ENCODE measurements at regions not wholly inside any gene's neighbourhood (a gene's known extent, or its start where the extent isn't known, plus 50 kb on each side); places are given as distances from the start of the nearest gene placed in this dataset.
"Not testable (repeated sequence)": the region's sequence is repeated elsewhere in the genome, so short reads cannot be mapped to it uniquely, and the experiment has no call there.

DNA sequence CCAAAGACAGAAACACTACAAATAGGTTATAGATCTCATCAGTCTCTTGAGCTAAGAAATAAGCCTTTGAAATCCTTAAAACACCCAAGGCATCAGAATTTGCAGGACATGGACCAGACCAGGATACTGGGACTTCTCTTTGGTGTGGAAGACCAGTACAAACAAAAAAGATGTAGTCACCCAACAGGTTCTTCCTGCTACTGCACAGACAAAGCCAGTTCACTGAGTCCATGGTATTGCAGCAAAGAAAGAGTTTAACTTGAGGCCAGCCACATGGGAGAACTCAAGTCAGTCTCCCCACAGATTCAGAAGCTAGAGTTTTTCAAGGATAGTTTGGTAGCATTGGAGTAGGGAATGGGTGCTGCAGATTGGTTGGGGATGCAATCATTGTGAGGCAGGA is 169.6 kb upstream of the NDUFV2 start:
- dilution Hi-C loops (cut with MboI; ENCODE audit: extremely low pct_ligation_motif_present, low sequenced_read_pairs) = no loop called here
- H3K36me3 ChIP-seq (ENCODE audit: control insufficient read depth in 2 of 2, extremely low read depth in 1 of 2, insufficient read depth in 2 of 2, low read length in 2 of 2) = no peaks in the 10 kb centered on the region
- H3K4me3 ChIP-seq (ENCODE audit: control insufficient read depth in 2 of 3, extremely low read depth in 1 of 3, insufficient read depth in 2 of 3, low read depth in 1 of 3, low read length in 3 of 3) = no peak overlapping the region
- no peaks in the 10 kb centered on the region for H4K20me1 ChIP-seq (ENCODE audit: control insufficient read depth, extremely low read depth, insufficient read depth, low read length)
- peaks cover 13% of the 10 kb centered on the region for H3K4me1 ChIP-seq (ENCODE audit: control insufficient read depth, extremely low read depth, insufficient read depth, low read length)
- H3K9me3 ChIP-seq (ENCODE audit: control insufficient read depth, low read depth, low read length) = no peaks in the 10 kb centered on the region
- no peak overlapping the region for H2AFZ ChIP-seq (ENCODE audit: control insufficient read depth, low read length)
- no peak overlapping the region for H3K9ac ChIP-seq (ENCODE audit: control insufficient read depth, extremely low read depth, insufficient read depth, low read length)
- TF ChIP-seq, protein P1, sequence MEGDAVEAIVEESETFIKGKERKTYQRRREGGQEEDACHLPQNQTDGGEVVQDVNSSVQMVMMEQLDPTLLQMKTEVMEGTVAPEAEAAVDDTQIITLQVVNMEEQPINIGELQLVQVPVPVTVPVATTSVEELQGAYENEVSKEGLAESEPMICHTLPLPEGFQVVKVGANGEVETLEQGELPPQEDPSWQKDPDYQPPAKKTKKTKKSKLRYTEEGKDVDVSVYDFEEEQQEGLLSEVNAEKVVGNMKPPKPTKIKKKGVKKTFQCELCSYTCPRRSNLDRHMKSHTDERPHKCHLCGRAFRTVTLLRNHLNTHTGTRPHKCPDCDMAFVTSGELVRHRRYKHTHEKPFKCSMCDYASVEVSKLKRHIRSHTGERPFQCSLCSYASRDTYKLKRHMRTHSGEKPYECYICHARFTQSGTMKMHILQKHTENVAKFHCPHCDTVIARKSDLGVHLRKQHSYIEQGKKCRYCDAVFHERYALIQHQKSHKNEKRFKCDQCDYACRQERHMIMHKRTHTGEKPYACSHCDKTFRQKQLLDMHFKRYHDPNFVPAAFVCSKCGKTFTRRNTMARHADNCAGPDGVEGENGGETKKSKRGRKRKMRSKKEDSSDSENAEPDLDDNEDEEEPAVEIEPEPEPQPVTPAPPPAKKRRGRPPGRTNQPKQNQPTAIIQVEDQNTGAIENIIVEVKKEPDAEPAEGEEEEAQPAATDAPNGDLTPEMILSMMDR (optimal IDR thresholded peaks at IDR 0.05 in 1 of 3, IDR thresholded peaks at IDR 0.05 in 1 of 3, conservative IDR thresholded peaks at IDR 0.05 in 1 of 3; ENCODE audit: extremely low read depth in 1 of 3, insufficient read depth in 2 of 3, low read length in 3 of 3) = no peak
- no peak for TF ChIP-seq EZH2 (IDR thresholded peaks at IDR 0.05; ENCODE audit: low read length)
- no peak overlapping the region for H3K27ac ChIP-seq (ENCODE audit: control insufficient read depth, insufficient read depth, low read length)
- H3K27me3 ChIP-seq (ENCODE audit: control insufficient read depth, extremely low read depth, insufficient read depth, low read length) = no peaks in the 10 kb centered on the region
- no peaks in the 10 kb centered on the region for H3K9me1 ChIP-seq (ENCODE audit: control insufficient read depth, extremely low read depth, insufficient read depth, low read length)
- no peak overlapping the region for H3K4me2 ChIP-seq (ENCODE audit: control insufficient read depth, extremely low read depth, insufficient read depth, low read depth, low read length)
- no peaks in the 10 kb centered on the region for H3K79me2 ChIP-seq (ENCODE audit: control insufficient read depth, insufficient read depth, low read length)
- DNase-seq (ENCODE audit: low read depth, low spot score) = no peak
- no peak for FAIRE-seq

DNA sequence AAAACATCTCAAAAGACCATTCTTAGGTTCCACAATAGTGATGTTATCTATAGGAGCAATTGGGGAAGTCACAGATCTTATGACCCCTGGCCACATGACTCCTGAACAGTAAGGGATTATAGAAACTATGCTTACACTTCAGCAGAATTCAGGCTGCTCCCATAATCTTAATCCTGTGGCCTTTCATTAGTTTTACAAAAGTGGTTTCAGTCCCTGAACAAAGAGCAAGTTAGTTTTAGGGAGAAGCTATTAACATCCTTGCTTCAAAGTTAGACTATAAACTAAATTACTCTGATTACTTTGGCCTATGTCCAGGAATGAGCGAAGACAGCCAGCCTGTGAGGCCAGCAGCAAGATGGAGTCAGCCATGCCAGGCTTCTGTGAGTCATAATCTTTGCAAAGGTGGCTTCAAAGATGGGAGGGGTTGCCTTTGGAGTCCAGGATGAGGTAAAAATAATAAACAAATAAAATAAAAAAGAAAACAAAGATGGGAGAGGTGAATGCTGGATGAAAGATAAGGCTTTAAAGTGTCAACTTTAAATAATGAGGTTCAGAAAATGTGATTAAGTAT is 168.7 kb upstream of the NDUFV2 start:
- dilution Hi-C loops (cut with MboI; ENCODE audit: extremely low pct_ligation_motif_present, low sequenced_read_pairs) = no loop called here
- TF ChIP-seq, protein P1 (optimal IDR thresholded peaks at IDR 0.05 in 1 of 3, IDR thresholded peaks at IDR 0.05 in 1 of 3, conservative IDR thresholded peaks at IDR 0.05 in 1 of 3; ENCODE audit: extremely low read depth in 1 of 3, insufficient read depth in 2 of 3, low read length in 3 of 3) = no peak
- TF ChIP-seq EZH2 (IDR thresholded peaks at IDR 0.05; ENCODE audit: low read length) = no peak

DNA sequence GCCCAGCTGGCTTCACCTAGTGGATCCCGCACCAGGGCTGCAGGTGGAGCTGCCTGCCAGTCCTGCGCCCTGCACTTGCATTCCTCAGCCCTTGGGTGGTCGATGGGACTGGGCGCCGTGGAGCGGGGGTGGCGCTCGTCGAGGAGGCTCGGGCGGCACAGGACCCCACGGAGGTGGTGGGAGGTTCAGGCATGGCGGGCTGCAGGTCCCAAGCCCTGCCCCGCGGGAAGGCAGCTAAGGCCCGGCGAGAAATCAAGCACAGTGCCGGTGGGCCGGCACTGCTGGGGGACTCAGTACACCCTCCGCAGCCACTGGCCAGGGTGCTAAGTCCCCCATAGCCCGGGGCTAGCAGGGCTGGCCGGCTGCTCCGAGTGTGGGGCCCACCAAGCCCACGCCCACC is 167.2 kb upstream of the NDUFV2 start:
- FAIRE-seq; H3K9ac ChIP-seq (ENCODE audit: control insufficient read depth, extremely low read depth, insufficient read depth, low read length); H2AFZ ChIP-seq (ENCODE audit: control insufficient read depth, low read length); H3K27me3 ChIP-seq (ENCODE audit: control insufficient read depth, extremely low read depth, insufficient read depth, low read length); H3K9me3 ChIP-seq (ENCODE audit: control insufficient read depth, low read depth, low read length); H3K9me1 ChIP-seq (ENCODE audit: control insufficient read depth, extremely low read depth, insufficient read depth, low read length); DNase-seq (ENCODE audit: low read depth, low spot score); H3K4me2 ChIP-seq (ENCODE audit: control insufficient read depth, extremely low read depth, insufficient read depth, low read depth, low read length); dilution Hi-C loops (cut with MboI; ENCODE audit: extremely low pct_ligation_motif_present, low sequenced_read_pairs); H3K4me3 ChIP-seq (ENCODE audit: control insufficient read depth in 2 of 3, extremely low read depth in 1 of 3, insufficient read depth in 2 of 3, low read depth in 1 of 3, low read length in 3 of 3); H4K20me1 ChIP-seq (ENCODE audit: control insufficient read depth, extremely low read depth, insufficient read depth, low read length); H3K36me3 ChIP-seq (ENCODE audit: control insufficient read depth in 2 of 2, extremely low read depth in 1 of 2, insufficient read depth in 2 of 2, low read length in 2 of 2); H3K79me2 ChIP-seq (ENCODE audit: control insufficient read depth, insufficient read depth, low read length); H3K27ac ChIP-seq (ENCODE audit: control insufficient read depth, insufficient read depth, low read length): not testable (repeated sequence)
- H3K4me1 ChIP-seq (ENCODE audit: control insufficient read depth, extremely low read depth, insufficient read depth, low read length) = peaks cover 19% of the 10 kb centered on the region

More for the DNA sequence above, 168.7 kb upstream of the NDUFV2 start:
- Histone ChIP-seq H2AFZ (ENCODE audit: control insufficient read depth, low read length) (no peak overlapping the region), H3K9me3 (ENCODE audit: control insufficient read depth, low read depth, low read length) (no peaks in the 10 kb centered on the region), H3K27me3 (ENCODE audit: control insufficient read depth, extremely low read depth, insufficient read depth, low read length) (no peaks in the 10 kb centered on the region), H3K4me3 (ENCODE audit: control insufficient read depth in 2 of 3, extremely low read depth in 1 of 3, insufficient read depth in 2 of 3, low read depth in 1 of 3, low read length in 3 of 3) (no peak overlapping the region), H3K36me3 (ENCODE audit: control insufficient read depth in 2 of 2, extremely low read depth in 1 of 2, insufficient read depth in 2 of 2, low read length in 2 of 2) (no peaks in the 10 kb centered on the region), H3K9me1 (ENCODE audit: control insufficient read depth, extremely low read depth, insufficient read depth, low read length) (no peaks in the 10 kb centered on the region), H3K4me2 (ENCODE audit: control insufficient read depth, extremely low read depth, insufficient read depth, low read depth, low read length) (no peak overlapping the region), H3K79me2 (ENCODE audit: control insufficient read depth, insufficient read depth, low read length) (no peaks in the 10 kb centered on the region), H3K27ac (ENCODE audit: control insufficient read depth, insufficient read depth, low read length) (no peak overlapping the region), H4K20me1 (ENCODE audit: control insufficient read depth, extremely low read depth, insufficient read depth, low read length) (no peaks in the 10 kb centered on the region), H3K9ac (ENCODE audit: control insufficient read depth, extremely low read depth, insufficient read depth, low read length) (no peak overlapping the region), H3K4me1 (ENCODE audit: control insufficient read depth, extremely low read depth, insufficient read depth, low read length) (peaks cover 19% of the 10 kb centered on the region)
- FAIRE-seq (no peak), DNase-seq (ENCODE audit: low read depth, low spot score) (no peak)
